Adrenal gland (tissue), 9 donors: ENCODE measurements at regions not wholly inside any gene's neighbourhood (a gene's known extent, or its start where the extent isn't known, plus 50 kb on each side); places are given as distances from the start of the nearest gene placed in this dataset.

ENCODE experiments used
- DNase-seq, 7 donors: peaks; one replicate each; pipeline ENCODE4 v3.0.0-alpha.2; 2019 to 2020
- H3K27ac ChIP-seq, 5 donors: fragments of 200-600 bp; sonication (generic) in 4 of 5; 1 replicate in 3 of 5; 2 replicates in 2 of 5; pipeline versions ENCODE4 v1.5.1 to v1.8.0; 2016 to 2020; ENCODE audit warnings: mild to moderate bottlenecking in 1 of 5
- H3K27me3 ChIP-seq: fragments of 200-600 bp; 2 replicates; pipeline ENCODE4 v1.8.0; 2021
- H3K36me3 ChIP-seq, 2 donors: fragments of 200-600 bp; replicated peaks in 1 of 2; 1 replicate in 1 of 2; 2 replicates in 1 of 2; pipeline versions ENCODE4 v1.5.1 to v1.8.0; 2018 to 2022
- H3K4me1 ChIP-seq, 2 donors: fragments of 200-600 bp; replicated peaks in 1 of 2; 1 replicate in 1 of 2; 2 replicates in 1 of 2; pipeline versions ENCODE4 v1.5.1 to v1.8.0; 2018 to 2021
- H3K4me3 ChIP-seq, 4 donors: fragments of 200-600 bp; sonication (generic) in 3 of 4; one replicate each; pipeline ENCODE4 v1.5.1; 2016 to 2018
- H3K9me3 ChIP-seq, 3 donors: fragments of 200-600 bp; sonication (generic) in 1 of 3; replicated peaks in 1 of 3; 1 replicate in 2 of 3; 2 replicates in 1 of 3; pipeline versions ENCODE4 v1.5.1 to v1.8.0; 2016 to 2021
- CTCF ChIP-seq, 6 experiments: fragments of 450-650 bp in 4 of 6; fragments of 200-600 bp in 2 of 6; sonication (generic) in 1 of 6; IDR thresholded peaks; 1 replicate in 5 of 6; 2 replicates in 1 of 6; pipeline versions ENCODE4 v1.5.1 to v1.8.0; 2016 to 2021; ENCODE audit warnings: antibody characterized with exemption in 6 of 6, mild to moderate bottlenecking in 2 of 6, moderate library complexity in 1 of 6
- POLR2A ChIP-seq, 2 donors: fragments of 450-650 bp; IDR thresholded peaks; one replicate each; pipeline ENCODE4 v1.6.1; 2017; ENCODE audit warnings: antibody characterized with exemption in 2 of 2, mild to moderate bottlenecking in 2 of 2, moderate library complexity in 1 of 2
- WGBS, 4 donors: extraction: QIAGEN DNeasy Blood & Tissue Kit in 2 of 4; methylation state at CpG; one replicate each; pipeline versions ENCODE4 v1.1.5 to v1.1.7; 2013 to 2017; 5-methylcytosine and 5-hydroxymethylcytosine counted together
- intact Hi-C, 2 donors: fragments of 100-400 bp; cut with DNase I; formaldehyde crosslinking; loops; one replicate each; pipeline versions ENCODE4 v1.14.1 to v1.15.0; 2022 to 2023
- donor health status: healthy with polysubstance abuse.
- donor health status: Bipolar disorder and iron deficiency.
- donor health status: DM: yes; HTN: yes; CAD: no.
- donor health status: DM: no; HTN: no; CAD: no.
- donor health status: DM: no; HTN: no; CAD: no.

GRCh38 chr3:74410276-74410941 lies 204.1 kb downstream of the CNTN3 start:
- no peaks in the 10 kb centered on the region for H3K9me3 ChIP-seq
- H3K27ac ChIP-seq: no peak overlapping the region
- no peak overlapping the region for H3K4me3 ChIP-seq
- intact Hi-C loops: no loop called here
- WGBS, 4 donors: 69 to 78% (median 72%) methylated on average over 2 of the region's 2 CpGs
- no peak for DNase-seq
- no peaks in the 10 kb centered on the region for H3K27me3 ChIP-seq
- no peaks in the 10 kb centered on the region for H3K36me3 ChIP-seq
- TF ChIP-seq CTCF (IDR thresholded peaks at IDR 0.05): no peak
- TF ChIP-seq POLR2A (IDR thresholded peaks at IDR 0.05): no peak
- H3K4me1 ChIP-seq: no peaks in the 10 kb centered on the region

- no peak for DNase-seq
- intact Hi-C loops: no loop called here
- Histone ChIP-seq H3K27me3 (no peaks in the 10 kb centered on the region), H3K27ac (no peak overlapping the region), H3K4me1 (no peaks in the 10 kb centered on the region), H3K36me3 (no peaks in the 10 kb centered on the region), H3K9me3 (no peaks in the 10 kb centered on the region), H3K4me3 (no peak overlapping the region)
- no peak for TF ChIP-seq CTCF (IDR thresholded peaks at IDR 0.05)
- TF ChIP-seq POLR2A (IDR thresholded peaks at IDR 0.05): no peak
Measured at GRCh38 chr3:74409066-74409465, 205.4 kb downstream of the CNTN3 start.

- Histone ChIP-seq H3K27me3 (no peaks in the 10 kb centered on the region), H3K4me1 (no peaks in the 10 kb centered on the region), H3K4me3 (no peak overlapping the region), H3K27ac (no peak overlapping the region), H3K36me3 (no peaks in the 10 kb centered on the region), H3K9me3 (no peaks in the 10 kb centered on the region)
- WGBS, 4 donors: 64 to 80% (median 75%) methylated on average over 2 of the region's 2 CpGs
- no peak for DNase-seq
- TF ChIP-seq CTCF (IDR thresholded peaks at IDR 0.05) (no peak), POLR2A (IDR thresholded peaks at IDR 0.05) (no peak)
- intact Hi-C loops: no loop called here
Measured at GRCh38 chr3:74403307-74403706, 211.2 kb downstream of the CNTN3 start.

GRCh38 chr3:74402821-74403220 lies 211.6 kb downstream of the CNTN3 start:
- H3K36me3 ChIP-seq: no peaks in the 10 kb centered on the region
- no peak overlapping the region for H3K4me3 ChIP-seq
- no peak for TF ChIP-seq POLR2A (IDR thresholded peaks at IDR 0.05)
- no peak for TF ChIP-seq CTCF (IDR thresholded peaks at IDR 0.05)
- intact Hi-C loops: no loop called here
- H3K9me3 ChIP-seq: no peaks in the 10 kb centered on the region
- no peak overlapping the region for H3K27ac ChIP-seq
- H3K27me3 ChIP-seq: no peaks in the 10 kb centered on the region
- no peak for DNase-seq
- WGBS, 4 donors: 63 to 80% (median 74%) methylated on average over 3 of the region's 3 CpGs
- H3K4me1 ChIP-seq: no peaks in the 10 kb centered on the region
